Smooth muscle cell (in vitro differentiated cells): ENCODE measurements at regions not wholly inside any gene's neighbourhood (a gene's known extent, or its start where the extent isn't known, plus 50 kb on each side); places are given as distances from the start of the nearest gene placed in this dataset.

Source experiments
- DNase-seq: peaks from one replicate; lab custom pipeline; 2025; ENCODE audit not compliant: unreplicated experiment; lab: John Stamatoyannopoulos, UW
- H2AFZ ChIP-seq: fragments of 200-600 bp; sonication (generic); 2 replicates; pipeline ENCODE4 v1.6.0; 2016; ENCODE audit warnings: antibody characterized with exemption, low read depth, mild to moderate bottlenecking
- H3F3A ChIP-seq: fragments of 200-600 bp; sonication (generic); 2 replicates; pipeline ENCODE4 v1.6.0; 2017; ENCODE audit warnings: antibody characterized with exemption, low read depth
- H3K27ac ChIP-seq: fragments of 200-600 bp; sonication (generic); 2 replicates; pipeline ENCODE4 v1.5.1; 2016; ENCODE audit warnings: low read depth, mild to moderate bottlenecking
- H3K27me3 ChIP-seq: fragments of 200-600 bp; sonication (generic); 2 replicates; pipeline ENCODE4 v1.6.1; 2016; ENCODE audit warnings: low read depth, mild to moderate bottlenecking
- H3K36me3 ChIP-seq: fragments of 200-600 bp; sonication (generic); 2 replicates; pipeline ENCODE4 v1.5.1; 2016; ENCODE audit warnings: low read depth
- H3K4me1 ChIP-seq: fragments of 200-600 bp; sonication (generic); 2 replicates; pipeline ENCODE4 v1.5.1; 2016; ENCODE audit warnings: low read depth
- H3K4me2 ChIP-seq: fragments of 200-600 bp; sonication (generic); 2 replicates; pipeline ENCODE4 v1.6.0; 2016; ENCODE audit warnings: mild to moderate bottlenecking
- H3K4me3 ChIP-seq: fragments of 200-600 bp; sonication (generic); 2 replicates; pipeline ENCODE4 v1.5.1; 2016; ENCODE audit warnings: mild to moderate bottlenecking
- H3K79me2 ChIP-seq: fragments of 200-600 bp; sonication (generic); 2 replicates; pipeline ENCODE4 v1.6.0; 2016; ENCODE audit warnings: low read depth, mild to moderate bottlenecking
- H3K9ac ChIP-seq: fragments of 200-600 bp; sonication (generic); 2 replicates; pipeline ENCODE4 v1.6.0; 2016; ENCODE audit warnings: low read depth
- H3K9me3 ChIP-seq: fragments of 200-600 bp; sonication (generic); replicated peaks from 2 replicates; pipeline ENCODE4 v1.5.1; 2016; ENCODE audit warnings: low read depth
- H4K20me1 ChIP-seq: fragments of 200-600 bp; sonication (generic); 2 replicates; pipeline ENCODE4 v1.6.0; 2016; ENCODE audit warnings: low read depth
- CTCF ChIP-seq: fragments of 200-600 bp; sonication (generic); IDR thresholded peaks from 2 replicates; pipeline ENCODE4 v1.5.1; 2017; ENCODE audit warnings: borderline replicate concordance, mild to moderate bottlenecking, antibody characterized with exemption; ENCODE audit not compliant: insufficient read depth, poor library complexity, severe bottlenecking
- WGBS: methylation state at CpG from one replicate; pipeline ENCODE4 v1.1.7; 2016; ENCODE audit warnings: low lambda C conversion rate; 5-methylcytosine and 5-hydroxymethylcytosine counted together

- no peak overlapping the region for H3K9ac ChIP-seq
- H3K4me1 ChIP-seq, result no peaks in the 10 kb centered on the region
- no peaks in the 10 kb centered on the region for H4K20me1 ChIP-seq
- TF ChIP-seq CTCF, result no peak
- no peak for DNase-seq
- 79% methylated on average over 2 of the region's 2 CpGs for WGBS
- no peaks in the 10 kb centered on the region for H3F3A ChIP-seq
- H3K9me3 ChIP-seq, result no peaks in the 10 kb centered on the region
- no peaks in the 10 kb centered on the region for H3K27me3 ChIP-seq
- H3K27ac ChIP-seq, result no peak overlapping the region
- H3K36me3 ChIP-seq, result no peaks in the 10 kb centered on the region
- H3K4me2 ChIP-seq, result no peak overlapping the region
- H3K4me3 ChIP-seq, result no peak overlapping the region
- no peak overlapping the region for H2AFZ ChIP-seq
- H3K79me2 ChIP-seq, result no peaks in the 10 kb centered on the region
Measured at GRCh38 chr9:30020161-30020560, 2364.3 kb upstream of the ACO1 start.

GRCh38 chr9:30035761-30036160 is 2348.7 kb upstream of the ACO1 start:
- no peak for TF ChIP-seq CTCF
- WGBS, result 70% methylated on average over 1 of the region's 1 CpG
- H3K4me1 ChIP-seq, result no peaks in the 10 kb centered on the region
- H3F3A ChIP-seq, result no peaks in the 10 kb centered on the region
- no peak overlapping the region for H3K4me2 ChIP-seq
- no peak overlapping the region for H3K9ac ChIP-seq
- no peak for DNase-seq
- H3K27ac ChIP-seq, result no peak overlapping the region
- no peaks in the 10 kb centered on the region for H3K27me3 ChIP-seq
- H3K79me2 ChIP-seq, result no peaks in the 10 kb centered on the region
- no peak overlapping the region for H2AFZ ChIP-seq
- no peaks in the 10 kb centered on the region for H3K9me3 ChIP-seq
- no peaks in the 10 kb centered on the region for H3K36me3 ChIP-seq
- H3K4me3 ChIP-seq, result no peak overlapping the region
- H4K20me1 ChIP-seq, result no peaks in the 10 kb centered on the region

GRCh38 chr9:30036558-30036957 is 2347.9 kb upstream of the ACO1 start:
- H3K9me3 ChIP-seq, result no peaks in the 10 kb centered on the region
- H4K20me1 ChIP-seq, result no peaks in the 10 kb centered on the region
- 76% methylated on average over 1 of the region's 1 CpG for WGBS

More at GRCh38 chr9:30036558-30036957, 2347.9 kb upstream of the ACO1 start:
- H3K27ac ChIP-seq, result no peak overlapping the region
- H3K4me1 ChIP-seq, result no peaks in the 10 kb centered on the region
- no peak overlapping the region for H3K4me3 ChIP-seq
- DNase-seq, result no peak
- H3K79me2 ChIP-seq, result no peaks in the 10 kb centered on the region
- H3K36me3 ChIP-seq, result no peaks in the 10 kb centered on the region
- no peaks in the 10 kb centered on the region for H3K27me3 ChIP-seq
- no peaks in the 10 kb centered on the region for H3F3A ChIP-seq
- TF ChIP-seq CTCF, result no peak
- no peak overlapping the region for H2AFZ ChIP-seq
- H3K4me2 ChIP-seq, result no peak overlapping the region
- no peak overlapping the region for H3K9ac ChIP-seq
